ENCODE measurements at regions not wholly inside any gene's neighbourhood (a gene's known extent, or its start where the extent isn't known, plus 50 kb on each side); places are given as distances from the start of the nearest gene placed in this dataset.

GRCh38 chr4:43089730-43090129 is 197.2 kb downstream of the GRXCR1 start:
- H3K27ac ChIP-seq: no peak overlapping the region
- no peak for TF ChIP-seq CTCF (IDR thresholded peaks at IDR 0.05)
- no peak for DNase-seq
- no peaks in the 10 kb centered on the region for H3K27me3 ChIP-seq
- intact Hi-C loops (cut with DNase I): no loop called here
- no peak overlapping the region for H3K4me3 ChIP-seq
- ATAC-seq: no peak
- no peaks in the 10 kb centered on the region for H3K4me1 ChIP-seq
- H3K9me3 ChIP-seq: peaks cover 0 to 8% (median 0%) of the 10 kb centered on the region in 11 donors
- 44 to 51% methylated on average over 2 of the region's 2 CpGs for WGBS, 2 donors
- no peaks in the 10 kb centered on the region for H3K36me3 ChIP-seq

GRCh38 chr4:43103048-43103447 is 210.5 kb downstream of the GRXCR1 start:
- Histone ChIP-seq H3K4me3 (no peak overlapping the region), H3K27ac (no peak overlapping the region), H3K4me1 (no peaks in the 10 kb centered on the region), H3K36me3 (no peaks in the 10 kb centered on the region), H3K27me3 (no peaks in the 10 kb centered on the region), H3K9me3 (peaks cover 0 to 6% (median 0%) of the 10 kb centered on the region in 11 donors)
- DNase-seq (no peak), ATAC-seq (no peak)
- intact Hi-C loops (cut with DNase I): no loop called here
- WGBS, 2 donors: 67 to 68% methylated on average over 2 of the region's 2 CpGs
- TF ChIP-seq CTCF (IDR thresholded peaks at IDR 0.05): no peak

- ATAC-seq (no peak), DNase-seq (no peak)
- Histone ChIP-seq H3K9me3 (peaks cover 0 to 7% (median 0%) of the 10 kb centered on the region in 11 donors), H3K27ac (no peak overlapping the region), H3K27me3 (no peaks in the 10 kb centered on the region), H3K4me1 (no peaks in the 10 kb centered on the region), H3K4me3 (no peak overlapping the region), H3K36me3 (no peaks in the 10 kb centered on the region)
- no peak for TF ChIP-seq CTCF (IDR thresholded peaks at IDR 0.05)
- WGBS, 2 donors: 82 to 86% methylated on average over 1 of the region's 1 CpG
- intact Hi-C loops (cut with DNase I): no loop called here
Observed at GRCh38 chr4:43112139-43112538, 219.6 kb downstream of the GRXCR1 start.

GRCh38 chr4:43113196-43113595 is 220.7 kb downstream of the GRXCR1 start:
- no peak for TF ChIP-seq CTCF (IDR thresholded peaks at IDR 0.05)
- ATAC-seq: no peak
- 24 to 37% methylated on average over 3 of the region's 3 CpGs for WGBS, 2 donors

GRCh38 chr4:43126595-43126994 is 234.1 kb downstream of the GRXCR1 start:
- ATAC-seq (no peak), DNase-seq (no peak)
- no peaks in the 10 kb centered on the region for H3K9me3 ChIP-seq
- intact Hi-C loops (cut with DNase I): no loop called here
- no peak overlapping the region for H3K27ac ChIP-seq
- no peak overlapping the region for H3K4me3 ChIP-seq
- no peaks in the 10 kb centered on the region for H3K36me3 ChIP-seq
- TF ChIP-seq CTCF (IDR thresholded peaks at IDR 0.05): no peak
- H3K4me1 ChIP-seq: no peaks in the 10 kb centered on the region
- no peaks in the 10 kb centered on the region for H3K27me3 ChIP-seq

More at GRCh38 chr4:43113196-43113595, 220.7 kb downstream of the GRXCR1 start:
- peaks cover 0 to 7% (median 0%) of the 10 kb centered on the region in 11 donors for H3K9me3 ChIP-seq
- DNase-seq: no peak
- H3K36me3 ChIP-seq: no peaks in the 10 kb centered on the region
- intact Hi-C loops (cut with DNase I): no loop called here
- no peaks in the 10 kb centered on the region for H3K27me3 ChIP-seq
- H3K4me3 ChIP-seq: no peak overlapping the region
- H3K4me1 ChIP-seq: no peaks in the 10 kb centered on the region
- no peak overlapping the region for H3K27ac ChIP-seq
